ENCODE measurements at regions not wholly inside any gene's neighbourhood (a gene's known extent, or its start where the extent isn't known, plus 50 kb on each side); places are given as distances from the start of the nearest gene placed in this dataset.

- no peak for TF ChIP-seq ZSCAN23 (tag by site-specific recombination; IDR thresholded peaks at IDR 0.05)
- no peak for TF ChIP-seq ZNF398 (tag by site-specific recombination; IDR thresholded peaks at IDR 0.05)
These were observed 59.8 kb downstream of the DDIT4L start (continued) for GRCh38 chr4:100130491-100130890.

GRCh38 chr4:100129774-100130173 lies 60.5 kb downstream of the DDIT4L start:
- Histone ChIP-seq H3K9me3 (ENCODE audit: control insufficient read depth, insufficient read depth, low read depth, low read length) (no peaks in the 10 kb centered on the region), H3K27ac (ENCODE audit: extremely low read depth, low read depth, low read length) (no peak overlapping the region), H3K4me1 (ENCODE audit: control insufficient read depth, insufficient read depth, low read length) (no peaks in the 10 kb centered on the region), H3K36me3 (ENCODE audit: control insufficient read depth in 2 of 2, insufficient read depth in 1 of 2, low read length in 2 of 2) (no peaks in the 10 kb centered on the region), H3K4me3 (ENCODE audit: low read depth, low read length) (no peak overlapping the region)
- POLR2A ChIA-PET: interaction anchor here (0.6 kb wide), 1 partner anchor 15 kb away, joined by 7 read pairs; no protein-coding TSS in a partner anchor
- no peak for TF ChIP-seq ZNF692 (tag by site-specific recombination; IDR thresholded peaks at IDR 0.05)
- TF ChIP-seq ZNF48 (tag by site-specific recombination; IDR thresholded peaks at IDR 0.05): no peak
- TF ChIP-seq ZNF148 (tag by site-specific recombination; IDR thresholded peaks at IDR 0.05; ENCODE audit: borderline replicate concordance): no peak
- no peak for TF ChIP-seq REST (tag by site-specific recombination; IDR thresholded peaks at IDR 0.05)
- TF ChIP-seq HOXD13 (CRISPR knock-in tag; IDR thresholded peaks at IDR 0.05; ENCODE audit: borderline replicate concordance): no peak
- TF ChIP-seq ZNF302 (tag by site-specific recombination; IDR thresholded peaks at IDR 0.05; ENCODE audit: low read depth): no peak
- no peak for TF ChIP-seq ZNF239 (tag by site-specific recombination; IDR thresholded peaks at IDR 0.05)
- no peak for TF ChIP-seq ZNF530 (tag by site-specific recombination; IDR thresholded peaks at IDR 0.05; ENCODE audit: low read depth)
- TF ChIP-seq ZNF433 (tag by site-specific recombination; IDR thresholded peaks at IDR 0.05; ENCODE audit: low read depth): no peak
- TF ChIP-seq ZNF677 (tag by site-specific recombination; IDR thresholded peaks at IDR 0.05): no peak
- TF ChIP-seq WT1 (tag by site-specific recombination; IDR thresholded peaks at IDR 0.05): no peak
- no peak for TF ChIP-seq ZNF211 (tag by site-specific recombination; IDR thresholded peaks at IDR 0.05; ENCODE audit: low read depth)
- no peak for TF ChIP-seq CTCF (tag by site-specific recombination; IDR thresholded peaks at IDR 0.05)
- no peak for TF ChIP-seq GLI4 (tag by site-specific recombination; IDR thresholded peaks at IDR 0.05)
- TF ChIP-seq ZNF354C (tag by site-specific recombination; IDR thresholded peaks at IDR 0.05; ENCODE audit: borderline replicate concordance, low read depth): no peak
- TF ChIP-seq ZNF146 (tag by site-specific recombination; IDR thresholded peaks at IDR 0.05): no peak
- TF ChIP-seq ZNF521 (tag by site-specific recombination; IDR thresholded peaks at IDR 0.05): no peak
- no peak for TF ChIP-seq ZSCAN16 (tag by site-specific recombination; IDR thresholded peaks at IDR 0.05)
- CTCF ChIA-PET: no interaction called here

All from HEK293 (cell line).